ENCODE measurements at regions not wholly inside any gene's neighbourhood (a gene's known extent, or its start where the extent isn't known, plus 50 kb on each side); places are given as distances from the start of the nearest gene placed in this dataset.

- no peak for DNase-seq (ENCODE audit: low spot score)
Observed at GRCh38 chr9:126017758-126018157, 270.6 kb downstream of the PBX3 start.

GRCh38 chr9:126020836-126021235, 273.7 kb downstream of the PBX3 start:
- DNase-seq (ENCODE audit: low spot score) = no peak

- DNase-seq (ENCODE audit: low spot score) = no peak
Observed at GRCh38 chr9:126023962-126024361, 276.8 kb downstream of the PBX3 start.

GRCh38 chr9:126024581-126025230, 277.5 kb downstream of the PBX3 start:
- DNase-seq (ENCODE audit: low spot score) = no peak

GRCh38 chr9:126025991-126026390, 278.8 kb downstream of the PBX3 start:
- DNase-seq (ENCODE audit: low spot score) = no peak

- DNase-seq (ENCODE audit: low spot score) = no peak
Observed at GRCh38 chr9:126027566-126027965, 280.4 kb downstream of the PBX3 start.

- no peak for DNase-seq (ENCODE audit: low spot score)
Observed at GRCh38 chr9:126028746-126029145, 281.6 kb downstream of the PBX3 start.

GRCh38 chr9:126030716-126031115, 283.5 kb downstream of the PBX3 start:
- DNase-seq (ENCODE audit: low spot score) = no peak

- no peak for DNase-seq (ENCODE audit: low spot score)
Observed at GRCh38 chr9:126031116-126031515, 283.9 kb downstream of the PBX3 start.

- DNase-seq (ENCODE audit: low spot score) = no peak
Observed at GRCh38 chr9:126032135-126032534, 285.0 kb downstream of the PBX3 start.

- no peak for DNase-seq (ENCODE audit: low spot score)
Observed at GRCh38 chr9:126033318-126033717, 286.1 kb downstream of the PBX3 start.

- DNase-seq (ENCODE audit: low spot score) = no peak
Observed at GRCh38 chr9:126033956-126034355, 286.8 kb downstream of the PBX3 start.

GRCh38 chr9:126036881-126037291, 289.7 kb downstream of the PBX3 start:
- DNase-seq (ENCODE audit: low spot score) = no peak

GRCh38 chr9:126038790-126039189, 287.8 kb upstream of the MVB12B start:
- no peak for DNase-seq (ENCODE audit: low spot score)

GRCh38 chr9:126043681-126044080, 282.9 kb upstream of the MVB12B start:
- no peak for DNase-seq (ENCODE audit: low spot score)

- no peak for DNase-seq (ENCODE audit: low spot score)
Observed at GRCh38 chr9:126049088-126049487, 277.5 kb upstream of the MVB12B start.

- no peak for DNase-seq (ENCODE audit: low spot score)
Observed at GRCh38 chr9:126049896-126050604, 276.6 kb upstream of the MVB12B start.

GRCh38 chr9:126050605-126050990, 276.0 kb upstream of the MVB12B start:
- no peak for DNase-seq (ENCODE audit: low spot score)

GRCh38 chr9:126051446-126052130, 275.0 kb upstream of the MVB12B start:
- no peak for DNase-seq (ENCODE audit: low spot score)

- no peak for DNase-seq (ENCODE audit: low spot score)
Observed at GRCh38 chr9:126052791-126053190, 273.8 kb upstream of the MVB12B start.

- DNase-seq (ENCODE audit: low spot score) = no peak
Observed at GRCh38 chr9:126053913-126054312, 272.7 kb upstream of the MVB12B start.

GRCh38 chr9:126055381-126055985, 271.1 kb upstream of the MVB12B start:
- DNase-seq (ENCODE audit: low spot score) = no peak
